SH-SY5Y (cell line): ENCODE measurements at regions not wholly inside any gene's neighbourhood (a gene's known extent, or its start where the extent isn't known, plus 50 kb on each side); places are given as distances from the start of the nearest gene placed in this dataset.

Experiments used
- GATA2 ChIP-seq: IDR thresholded peaks from 2 replicates; pipeline ENCODE4 v1.6.1; 2011; ENCODE audit warnings: mild to moderate bottlenecking, low read depth, low read length
- GATA3 ChIP-seq: IDR thresholded peaks from 2 replicates; pipeline ENCODE4 v1.6.1; 2011; ENCODE audit warnings: low read depth, mild to moderate bottlenecking, low read length, moderate library complexity

DNA sequence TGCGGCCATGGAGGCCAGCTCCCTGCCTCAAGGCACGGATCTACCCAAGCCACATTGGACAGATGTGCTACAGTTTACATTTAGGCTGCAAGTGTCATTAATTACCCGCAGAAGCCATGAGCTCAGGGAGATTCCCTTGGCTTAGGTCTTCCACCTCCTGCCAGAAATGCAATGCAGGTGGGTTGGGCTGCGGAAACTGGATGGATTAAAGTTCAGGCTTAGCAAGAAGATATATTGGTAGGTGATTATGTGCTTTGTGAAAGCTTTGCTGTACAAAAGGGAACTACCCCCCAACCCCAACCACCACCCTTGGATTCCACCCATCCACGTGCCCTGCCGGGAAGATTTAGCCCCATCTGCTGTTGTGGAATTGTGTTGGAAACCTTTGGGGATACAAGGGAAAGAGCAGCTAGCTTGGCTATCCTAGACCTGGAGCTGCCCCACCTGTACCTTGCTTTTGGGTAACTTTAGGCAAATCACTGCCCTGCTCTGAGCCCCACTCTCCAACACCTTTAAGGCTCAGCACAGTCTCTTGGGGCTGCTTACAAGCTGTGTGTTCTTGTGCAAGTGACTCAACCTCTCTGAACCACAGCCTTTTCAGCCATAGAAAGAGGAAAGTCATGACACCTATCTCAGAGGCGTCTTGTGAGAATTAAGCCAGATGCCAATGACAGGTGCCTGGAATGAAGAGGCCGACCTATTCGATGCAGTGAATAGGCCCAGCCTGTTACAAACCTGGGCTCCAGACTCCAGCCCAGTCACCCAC lies 141.6 kb upstream of the GLI2 start:
- TF ChIP-seq GATA2 (no peak), GATA3 (no peak)
